Ecto neural progenitor cell (in vitro differentiated cells): ENCODE measurements at regions not wholly inside any gene's neighbourhood (a gene's known extent, or its start where the extent isn't known, plus 50 kb on each side); places are given as distances from the start of the nearest gene placed in this dataset.

Source experiments
- DNase-seq: peaks from one replicate; pipeline ENCODE4 v3.0.0-alpha.2; 2018; ENCODE audit warnings: low spot score

DNA sequence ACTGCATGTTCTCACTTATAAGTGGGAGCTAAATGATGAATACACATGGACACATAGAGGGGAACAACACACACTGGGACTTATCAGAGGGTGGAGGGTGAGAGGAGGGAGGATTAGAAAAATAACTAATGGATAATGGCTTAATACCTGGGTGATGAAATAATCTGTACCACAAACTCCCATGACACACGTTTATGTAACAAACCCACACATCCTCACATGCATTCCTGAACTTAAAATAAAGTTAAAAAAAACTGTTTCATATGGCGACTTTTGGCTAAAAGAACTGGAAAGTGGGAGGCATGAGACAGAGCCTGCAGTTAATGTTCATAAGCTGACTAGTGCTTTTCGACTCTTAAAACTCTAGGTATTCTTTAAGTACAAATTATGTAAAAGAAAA lies 98.9 kb upstream of the NPFFR2 start:
- DNase-seq: no peak

DNA sequence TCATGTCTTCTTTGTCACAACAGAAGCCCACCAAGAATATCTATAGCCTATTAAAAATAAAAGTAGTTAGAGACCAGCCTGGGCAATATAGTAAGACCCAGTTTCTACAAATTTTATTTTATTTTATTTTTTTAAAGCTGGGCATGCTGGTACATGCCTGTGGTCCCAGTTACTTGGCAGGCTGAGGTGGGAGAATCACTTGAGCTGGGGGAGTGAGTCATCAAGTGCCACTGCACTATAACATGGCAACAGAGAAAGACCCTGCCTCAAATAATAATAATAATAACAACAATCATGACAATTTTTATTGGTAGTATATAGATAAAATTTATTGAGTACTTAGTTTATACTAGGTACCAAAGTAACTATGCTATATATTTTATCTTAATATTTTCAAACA lies 93.0 kb upstream of the NPFFR2 start:
- no peak for DNase-seq

DNA sequence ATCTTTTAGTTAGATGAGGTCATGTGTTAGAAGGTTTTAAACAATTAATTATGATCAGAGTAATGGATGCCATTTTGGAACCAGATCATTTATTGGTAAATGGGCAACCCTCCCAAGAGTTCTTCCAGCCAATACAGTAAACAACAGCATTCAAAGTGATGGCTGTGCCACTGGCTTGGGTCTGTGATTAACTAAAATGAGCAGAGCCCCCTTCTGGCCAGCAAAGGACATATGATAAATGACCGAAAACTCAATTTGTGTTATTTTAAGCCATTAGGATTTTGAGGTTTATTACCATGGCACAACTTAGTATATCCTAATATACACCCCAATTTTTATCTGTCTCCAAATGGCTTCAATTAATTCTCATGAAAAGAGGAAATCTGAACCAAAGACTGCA lies 90.8 kb upstream of the NPFFR2 start:
- DNase-seq: no peak

- no peak for DNase-seq
Measured at GRCh38 chr4:71944956-71945355, 86.8 kb upstream of the NPFFR2 start.

- no peak for DNase-seq
Measured at GRCh38 chr4:71945791-71946190, 86.0 kb upstream of the NPFFR2 start.

- no peak for DNase-seq
Measured at GRCh38 chr4:71958978-71959377, 72.8 kb upstream of the NPFFR2 start.

- DNase-seq: no peak
Measured at GRCh38 chr4:71962622-71963264, 69.1 kb upstream of the NPFFR2 start.

GRCh38 chr4:71974681-71975080 lies 57.1 kb upstream of the NPFFR2 start:
- no peak for DNase-seq

GRCh38 chr4:71976523-71976922 lies 55.3 kb upstream of the NPFFR2 start:
- no peak for DNase-seq

- DNase-seq: no peak
Measured at GRCh38 chr4:71978210-71978835, 53.5 kb upstream of the NPFFR2 start.

DNA sequence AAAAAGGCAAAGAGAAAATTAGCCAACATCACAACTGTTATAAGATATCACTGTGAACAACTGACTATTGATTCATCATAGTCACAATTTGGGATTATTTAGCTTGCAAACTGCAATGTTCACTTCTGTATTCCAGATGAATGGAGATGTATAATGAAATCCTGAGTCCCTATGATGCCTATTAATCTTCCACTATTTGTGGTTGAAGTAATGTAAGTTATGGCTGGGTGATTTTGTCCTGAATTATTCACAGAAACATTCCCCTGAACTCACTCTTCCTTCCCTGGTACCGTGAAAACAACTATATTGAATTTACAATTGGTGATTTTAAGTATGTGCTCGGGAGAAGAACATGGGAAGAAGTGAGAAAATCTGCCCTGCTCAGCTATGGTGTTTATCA lies 50.8 kb upstream of the NPFFR2 start:
- DNase-seq: no peak
